ENCODE measurements at regions not wholly inside any gene's neighbourhood (a gene's known extent, or its start where the extent isn't known, plus 50 kb on each side); places are given as distances from the start of the nearest gene placed in this dataset.
"Not testable (repeated sequence)": the region's sequence is repeated elsewhere in the genome, so short reads cannot be mapped to it uniquely, and the experiment has no call there.

DNA sequence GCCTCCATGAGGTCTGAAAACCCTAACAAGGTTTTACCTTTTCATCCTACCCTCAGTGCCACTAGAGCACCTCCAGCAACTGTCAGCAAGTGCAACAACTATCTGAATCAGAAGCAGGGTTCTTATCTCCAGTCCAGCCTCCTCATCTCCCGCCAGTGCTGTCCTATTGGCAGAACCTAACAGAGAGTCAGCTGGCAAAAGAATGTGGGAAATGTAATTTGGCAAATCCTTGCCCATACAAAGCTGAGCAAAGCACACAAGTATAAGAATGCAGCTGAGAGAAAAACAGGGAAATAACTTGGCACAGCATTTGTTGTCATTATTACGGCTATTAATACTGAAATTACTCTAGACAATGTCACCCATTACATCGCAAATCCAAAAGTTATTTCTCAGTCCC, 124.2 kb downstream of the ATP6V1G3 start:
- DNase-seq: no peak

DNA sequence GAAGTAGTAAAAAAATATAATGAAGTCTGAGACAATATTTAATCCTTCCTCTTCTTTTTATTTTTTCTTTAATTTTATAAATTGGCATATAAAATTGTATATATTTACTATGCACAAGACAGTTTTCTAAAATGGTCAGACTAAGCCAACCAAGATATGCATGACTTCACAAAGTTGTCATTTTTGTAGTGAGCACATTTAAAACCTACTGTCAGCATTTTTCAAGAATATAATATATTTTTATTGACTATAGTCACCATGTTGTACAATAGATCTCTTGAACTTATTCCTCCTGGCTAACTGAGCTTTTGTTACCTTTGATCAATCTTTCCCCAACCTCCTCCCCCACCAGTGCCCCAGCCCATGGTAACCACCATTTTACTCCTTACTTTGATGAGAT, 129.2 kb downstream of the ATP6V1G3 start:
- no peak for DNase-seq

DNA sequence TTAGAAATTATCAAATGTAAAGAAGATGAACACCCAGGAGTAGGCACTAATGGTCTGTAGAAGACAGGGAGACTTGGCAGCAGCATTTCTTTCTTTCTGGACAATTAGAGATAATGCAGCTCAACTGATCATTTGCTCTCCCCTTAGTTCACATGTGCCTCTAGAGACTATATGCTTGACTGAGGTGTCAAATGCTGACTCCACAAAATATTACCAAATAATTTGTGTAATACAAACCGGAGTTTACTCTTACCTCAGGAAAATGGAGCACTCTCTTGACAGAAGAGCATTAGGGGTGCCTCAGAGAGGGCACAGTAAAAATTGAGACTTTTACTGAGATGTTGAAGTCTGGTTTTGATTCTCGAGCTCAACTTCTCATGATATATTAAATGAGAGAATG, 131.8 kb downstream of the ATP6V1G3 start:
- DNase-seq: no peak

DNA sequence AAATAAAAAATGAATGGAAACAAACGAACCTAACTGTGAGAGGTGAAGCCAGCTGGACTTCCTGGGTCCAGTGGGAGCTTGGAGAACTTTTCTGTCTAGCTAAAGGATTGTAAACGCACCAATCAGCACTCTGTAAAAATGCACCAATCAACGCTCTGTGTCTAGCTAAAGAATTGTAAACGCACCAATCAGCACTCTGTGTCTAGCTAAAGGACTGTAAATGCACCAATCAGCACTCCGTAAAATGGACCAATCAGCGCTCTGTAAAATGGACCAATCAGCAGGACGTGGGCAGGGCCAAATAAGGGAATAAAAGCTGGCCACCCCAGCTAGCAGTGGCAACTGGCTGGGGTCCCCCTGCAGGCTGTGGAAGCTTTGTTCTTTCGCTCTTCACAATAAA, 135.8 kb downstream of the ATP6V1G3 start:
- not testable (repeated sequence) for DNase-seq

DNA sequence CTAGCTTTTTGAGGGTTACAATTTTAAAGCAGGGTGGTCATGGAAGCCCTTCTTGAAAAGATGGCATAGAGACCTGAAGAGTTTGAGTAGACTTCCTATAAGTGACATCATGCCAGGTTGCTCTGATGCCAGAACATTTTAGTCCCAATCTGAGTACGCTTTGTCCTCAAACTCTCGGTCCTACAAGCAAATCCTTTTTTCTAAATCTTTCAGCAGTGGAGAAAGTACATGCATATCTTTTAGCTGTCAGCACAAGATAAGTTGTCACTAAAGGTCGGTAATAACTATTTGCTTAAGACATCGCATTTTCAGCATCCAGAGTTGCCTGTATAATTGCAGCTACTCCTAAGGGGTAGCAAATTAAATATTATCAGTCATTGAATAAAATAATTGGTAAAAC, 140.4 kb downstream of the ATP6V1G3 start:
- no peak for DNase-seq

DNA sequence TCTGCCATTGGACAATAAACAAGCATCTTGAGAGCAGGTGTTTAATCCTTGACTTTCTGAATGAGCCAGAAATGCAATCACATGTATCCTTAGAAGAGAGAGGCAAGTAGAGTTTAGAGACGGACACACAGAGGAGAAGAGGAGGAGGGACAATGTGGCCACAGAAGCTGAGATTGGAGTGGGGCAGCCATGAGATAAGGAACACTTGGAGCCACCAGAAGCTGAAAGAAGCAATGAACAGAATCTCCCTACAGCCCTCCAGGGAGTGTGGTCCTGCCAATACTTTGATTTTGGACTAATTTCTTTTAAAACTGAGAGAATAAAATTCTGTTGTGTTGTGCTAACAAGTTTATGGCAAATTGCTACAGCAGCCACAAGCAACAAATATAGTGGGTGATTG, 141.0 kb downstream of the ATP6V1G3 start:
- DNase-seq: no peak

DNA sequence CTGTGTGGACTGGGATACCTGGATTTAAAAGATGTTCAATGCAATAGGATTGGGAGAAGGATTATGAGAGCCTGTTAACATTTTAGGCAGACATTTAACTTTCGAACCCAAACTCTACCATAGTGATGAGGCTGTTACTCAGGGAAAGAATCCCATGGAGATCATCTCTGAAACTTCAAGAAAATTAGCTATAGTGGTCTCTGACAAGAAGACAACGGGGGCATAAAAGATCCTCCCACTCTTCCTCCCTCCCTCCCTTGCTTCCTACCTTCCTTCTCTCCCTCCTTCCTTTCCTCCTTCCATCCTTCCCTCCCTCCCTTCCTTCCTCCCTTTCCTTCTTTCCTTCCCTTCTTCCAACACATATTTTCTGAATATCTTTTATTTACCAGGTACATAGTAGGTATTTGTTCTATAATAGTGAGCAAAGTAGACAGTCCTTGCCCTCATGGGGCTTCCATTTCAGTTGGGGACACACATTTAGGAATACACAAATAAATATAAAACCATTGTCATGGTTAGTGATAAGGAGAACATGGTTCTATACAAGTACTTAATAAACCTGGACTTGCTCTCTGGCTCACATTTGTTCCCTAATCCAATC, 143.2 kb downstream of the ATP6V1G3 start:
- no peak for DNase-seq

DNA sequence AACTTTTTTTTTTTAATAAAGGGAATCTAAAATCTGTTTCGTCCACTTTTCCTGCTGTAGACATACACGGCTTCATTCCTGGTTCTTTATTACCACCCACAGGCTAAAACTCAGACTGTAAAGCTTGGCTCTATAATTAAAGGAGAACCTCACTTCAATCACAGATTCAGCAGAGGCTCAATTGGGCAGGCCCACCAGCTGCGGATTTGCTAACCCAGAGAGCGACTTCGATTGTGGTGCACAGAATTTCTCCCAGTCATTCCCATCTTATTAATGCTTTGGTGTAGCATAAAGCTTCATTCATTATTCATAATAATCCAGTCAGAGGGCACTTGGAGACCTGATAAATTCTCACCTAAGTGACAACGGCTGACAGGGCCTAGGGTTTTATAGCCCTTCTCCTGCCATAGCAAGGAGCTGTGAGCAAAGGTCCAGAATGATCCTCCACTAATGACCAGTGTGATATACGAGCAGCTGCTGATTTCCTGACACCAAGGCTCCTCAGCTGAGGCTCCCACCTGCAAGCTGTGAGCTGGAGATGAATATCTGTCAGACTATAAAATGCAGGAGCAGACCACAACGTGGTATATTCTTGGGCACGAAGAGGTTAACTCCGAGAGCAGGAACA, 149.0 kb downstream of the ATP6V1G3 start:
- DNase-seq: no peak

DNA sequence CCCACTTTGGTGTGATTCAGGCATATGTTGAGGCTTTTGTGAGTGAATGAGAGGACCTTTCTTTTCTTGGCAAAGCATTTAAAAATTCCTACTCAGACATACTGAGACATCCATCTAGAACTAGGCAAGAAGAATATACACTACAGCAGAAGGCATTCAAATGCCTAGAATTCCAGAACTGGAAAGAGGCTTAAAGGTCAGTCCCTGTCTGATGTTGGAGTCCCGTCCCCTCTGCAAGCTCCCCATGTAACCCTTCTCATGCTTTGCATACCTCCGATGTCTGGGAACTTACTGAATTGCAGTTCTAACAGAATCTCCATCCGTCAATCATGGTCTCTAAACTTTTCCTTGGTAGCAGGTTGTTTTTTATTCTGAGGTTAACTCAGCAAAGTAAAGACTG, 152.9 kb downstream of the ATP6V1G3 start:
- DNase-seq: no peak

DNA sequence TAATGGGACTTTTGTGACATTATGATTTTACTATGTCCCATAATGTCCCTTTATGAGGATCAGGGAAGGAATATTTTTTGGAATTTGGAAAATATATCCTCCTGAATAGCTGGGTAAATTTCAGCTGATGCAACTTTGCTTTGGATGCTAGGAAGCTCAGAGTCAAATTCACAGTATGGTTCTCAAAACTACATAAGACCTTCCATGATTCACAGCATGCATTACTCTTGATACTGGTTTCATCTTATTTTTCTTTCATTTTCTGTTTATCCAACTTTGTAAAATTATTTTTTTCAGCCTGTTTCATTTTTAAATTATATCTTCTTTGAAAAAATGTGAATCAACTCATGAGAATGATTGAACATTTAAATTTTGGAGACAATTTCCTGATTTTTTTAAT, 160.2 kb downstream of the ATP6V1G3 start:
- no peak for DNase-seq

DNA sequence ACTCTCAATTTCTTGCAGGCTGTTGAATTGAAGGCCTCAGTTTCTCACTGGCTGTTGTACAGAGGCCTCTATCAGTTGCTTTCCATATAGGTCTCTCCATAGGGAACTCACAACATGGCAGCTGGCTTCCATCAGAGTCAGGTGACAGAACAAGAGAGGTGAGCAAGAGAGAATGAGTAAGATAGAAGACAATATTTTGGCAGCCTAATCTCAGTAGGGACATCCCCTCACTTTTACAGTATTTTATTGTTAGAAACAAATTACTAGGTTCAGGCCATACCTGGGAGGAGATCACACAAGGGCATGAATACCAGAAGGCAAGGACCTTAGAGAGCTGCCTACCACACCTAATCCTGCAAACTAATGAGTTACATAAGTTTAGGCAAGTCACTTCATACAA, 162.8 kb downstream of the ATP6V1G3 start:
- DNase-seq: no peak

DNA sequence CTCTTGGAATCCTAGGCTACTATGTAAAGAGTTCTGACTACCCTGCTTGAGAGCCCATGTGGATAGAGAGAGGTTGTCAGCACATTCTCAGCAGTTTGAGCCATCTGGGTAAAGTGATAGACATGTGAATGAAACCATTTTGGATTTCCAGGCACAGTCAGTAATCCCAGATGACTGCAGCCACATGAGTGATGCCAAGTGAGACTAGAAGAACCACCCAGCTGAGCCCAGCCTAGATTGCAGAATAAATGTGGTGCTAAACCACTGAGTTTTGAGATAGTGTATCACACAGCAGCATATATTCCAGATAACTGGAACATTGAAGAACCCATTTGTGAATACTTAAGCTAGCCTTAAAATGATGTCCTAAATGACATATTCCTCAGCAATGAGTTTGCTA, 166.2 kb downstream of the ATP6V1G3 start:
- no peak for DNase-seq

DNA sequence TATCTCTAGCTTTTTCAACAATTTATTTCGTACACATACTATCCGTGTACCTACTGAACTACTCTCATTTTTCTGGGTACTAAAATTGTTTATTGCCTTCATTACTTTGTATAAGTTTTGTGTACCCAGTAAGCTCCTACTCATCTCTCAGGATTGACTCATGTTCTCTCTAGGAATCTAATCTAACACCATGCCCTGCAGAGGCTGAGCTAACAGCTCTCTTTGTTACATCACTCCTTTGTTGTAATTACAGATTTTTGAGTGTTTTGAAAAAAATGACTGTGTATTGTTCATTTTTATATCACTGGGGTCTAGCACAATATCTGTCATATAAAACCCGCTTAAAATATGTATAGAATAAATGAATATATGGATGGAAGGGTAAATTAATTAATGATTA, 167.1 kb downstream of the ATP6V1G3 start:
- DNase-seq: no peak

All from anterior cingulate cortex (tissue), 58 donors.